ENCODE measurements at regions not wholly inside any gene's neighbourhood (a gene's known extent, or its start where the extent isn't known, plus 50 kb on each side); places are given as distances from the start of the nearest gene placed in this dataset.

GRCh38 chr20:19926591-19926990 is 90.6 kb upstream of the NAA20 start:
- DNase-seq (ENCODE audit: low read depth, low spot score): no peak

- no peak for DNase-seq (ENCODE audit: low read depth, low spot score)
Measured at GRCh38 chr20:19928328-19929011, 88.7 kb upstream of the NAA20 start.

GRCh38 chr20:19929012-19929360 is 88.2 kb upstream of the NAA20 start:
- no peak for DNase-seq (ENCODE audit: low read depth, low spot score)

- DNase-seq (ENCODE audit: low read depth, low spot score): no peak
Measured at GRCh38 chr20:19929481-19930145, 87.5 kb upstream of the NAA20 start.

GRCh38 chr20:19930426-19930825 is 86.7 kb upstream of the NAA20 start:
- DNase-seq (ENCODE audit: low read depth, low spot score): no peak

GRCh38 chr20:19932170-19932667 is 84.9 kb upstream of the NAA20 start:
- peak; percentile 97 for DNase-seq (ENCODE audit: low read depth, low spot score)

- peak; percentile 77 for DNase-seq (ENCODE audit: low read depth, low spot score)
Measured at GRCh38 chr20:19934792-19935491, 82.2 kb upstream of the NAA20 start.

GRCh38 chr20:19935842-19936241 is 81.3 kb upstream of the NAA20 start:
- DNase-seq (ENCODE audit: low read depth, low spot score): no peak

GRCh38 chr20:19936466-19937200 is 80.5 kb upstream of the NAA20 start:
- DNase-seq (ENCODE audit: low read depth, low spot score): no peak

- DNase-seq (ENCODE audit: low read depth, low spot score): peak; percentile 45
Measured at GRCh38 chr20:19937218-19937617, 79.9 kb upstream of the NAA20 start.

- no peak for DNase-seq (ENCODE audit: low read depth, low spot score)
Measured at GRCh38 chr20:19937651-19938420, 79.3 kb upstream of the NAA20 start.

GRCh38 chr20:19938421-19939090 is 78.6 kb upstream of the NAA20 start:
- DNase-seq (ENCODE audit: low read depth, low spot score): no peak

GRCh38 chr20:19940988-19941460 is 76.1 kb upstream of the NAA20 start:
- no peak for DNase-seq (ENCODE audit: low read depth, low spot score)

GRCh38 chr20:19942611-19943010 is 74.6 kb upstream of the NAA20 start:
- DNase-seq (ENCODE audit: low read depth, low spot score): no peak

GRCh38 chr20:19943061-19943521 is 74.1 kb upstream of the NAA20 start:
- DNase-seq (ENCODE audit: low read depth, low spot score): no peak

GRCh38 chr20:19944772-19945459 is 72.2 kb upstream of the NAA20 start:
- no peak for DNase-seq (ENCODE audit: low read depth, low spot score)

- DNase-seq (ENCODE audit: low read depth, low spot score): no peak
Measured at GRCh38 chr20:19945732-19946670, 71.2 kb upstream of the NAA20 start.

- no peak for DNase-seq (ENCODE audit: low read depth, low spot score)
Measured at GRCh38 chr20:19947611-19948264, 69.4 kb upstream of the NAA20 start.

All from pulmonary artery endothelial cell (primary cell).